CD4-positive, alpha-beta T cell (primary cell): ENCODE measurements at regions not wholly inside any gene's neighbourhood (a gene's known extent, or its start where the extent isn't known, plus 50 kb on each side); places are given as distances from the start of the nearest gene placed in this dataset.

Experiments
- ATAC-seq: fragments of 200-7000 bp; cut with Tn5 transposase; one replicate; pipeline ENCODE4 v1.10.0; 2022; ENCODE audit warnings: mild to moderate bottlenecking; ENCODE audit not compliant: poor library complexity
- CTCF ChIA-PET: fragments of 350-600 bp; sonication (Branson Sonifier 250); formaldehyde crosslinking; loops from one replicate; lab custom pipeline; 2021; ENCODE audit warnings: antibody characterized with exemption, inconsistent platforms; lab: Charles Lee
- POLR2A ChIA-PET: fragments of 350-600 bp; sonication (Branson Sonifier 250); formaldehyde crosslinking; loops from one replicate; lab custom pipeline; 2021; ENCODE audit warnings: antibody characterized with exemption, inconsistent platforms; lab: Charles Lee
- DNase-seq, 14 experiments: peaks; one replicate each; pipeline ENCODE4 v3.0.0-alpha.2; 2013 to 2020; ENCODE audit warnings: mixed read lengths in 2 of 14
- H3K27ac ChIP-seq, 2 donors: one replicate each; pipeline versions ENCODE4 v1.5.1 to v1.7.0; 2013; ENCODE audit warnings: low read length in 2 of 2, low read depth in 1 of 2, mild to moderate bottlenecking in 1 of 2
- H3K27me3 ChIP-seq, 2 experiments: 1 replicate in 1 of 2; 2 replicates in 1 of 2; pipeline versions ENCODE4 v1.6.1 to v1.7.0; 2013; ENCODE audit warnings: low read length in 2 of 2, control low read depth in 1 of 2, mild to moderate bottlenecking in 1 of 2, moderate library complexity in 1 of 2; ENCODE audit not compliant: insufficient read depth in 2 of 2, control insufficient read depth in 1 of 2
- H3K36me3 ChIP-seq: one replicate; pipeline ENCODE4 v1.6.1; 2013; ENCODE audit warnings: low read length, control low read depth; ENCODE audit not compliant: insufficient read depth
- H3K4me1 ChIP-seq: one replicate; pipeline ENCODE4 v1.6.1; 2013; ENCODE audit warnings: low read length, control low read depth; ENCODE audit not compliant: insufficient read depth
- H3K4me3 ChIP-seq: one replicate; pipeline ENCODE4 v1.5.1; 2013; ENCODE audit warnings: mild to moderate bottlenecking, low read length, moderate library complexity
- H3K9me3 ChIP-seq, 2 experiments: 1 replicate in 1 of 2; 2 replicates in 1 of 2; pipeline versions ENCODE4 v1.6.1 to v1.7.0; 2013; ENCODE audit warnings: low read length in 2 of 2, mild to moderate bottlenecking in 2 of 2, control low read depth in 1 of 2, moderate library complexity in 1 of 2; ENCODE audit not compliant: control insufficient read depth in 1 of 2, insufficient read depth in 1 of 2
- H3K27ac Mint-ChIP-seq: one replicate; pipeline ENCODE4 v1.8.0; 2020; ENCODE audit warnings: mixed read lengths
- H3K27me3 Mint-ChIP-seq: one replicate; pipeline ENCODE4 v1.8.0; 2021; ENCODE audit warnings: mixed read lengths
- H3K36me3 Mint-ChIP-seq: one replicate; pipeline ENCODE4 v1.8.0; 2021; ENCODE audit warnings: low read depth, mixed read lengths
- H3K4me1 Mint-ChIP-seq: one replicate; pipeline ENCODE4 v1.8.0; 2021; ENCODE audit warnings: low read depth, mixed read lengths
- H3K4me3 Mint-ChIP-seq: one replicate; pipeline ENCODE4 v1.8.0; 2020; ENCODE audit warnings: mild to moderate bottlenecking, mixed read lengths
- H3K9me3 Mint-ChIP-seq: one replicate; pipeline ENCODE4 v1.8.0; 2020; ENCODE audit warnings: mixed read lengths
- intact Hi-C, 2 experiments: fragments of 100-400 bp; cut with DNase I in 1 of 2; cut with micrococcal nuclease in 1 of 2; formaldehyde crosslinking; loops; one replicate each; pipeline versions ENCODE4 v1.15.1 to v1.9.0; 2023 to 2025; cut with DNase I, micrococcal nuclease
- TF ChIP-seq, protein P1 (sequence below): fragments of 200-600 bp; IDR thresholded peaks from one replicate; pipeline ENCODE4 v1.8.0; 2022; ENCODE audit warnings: antibody characterized with exemption, mild to moderate bottlenecking

DNA sequence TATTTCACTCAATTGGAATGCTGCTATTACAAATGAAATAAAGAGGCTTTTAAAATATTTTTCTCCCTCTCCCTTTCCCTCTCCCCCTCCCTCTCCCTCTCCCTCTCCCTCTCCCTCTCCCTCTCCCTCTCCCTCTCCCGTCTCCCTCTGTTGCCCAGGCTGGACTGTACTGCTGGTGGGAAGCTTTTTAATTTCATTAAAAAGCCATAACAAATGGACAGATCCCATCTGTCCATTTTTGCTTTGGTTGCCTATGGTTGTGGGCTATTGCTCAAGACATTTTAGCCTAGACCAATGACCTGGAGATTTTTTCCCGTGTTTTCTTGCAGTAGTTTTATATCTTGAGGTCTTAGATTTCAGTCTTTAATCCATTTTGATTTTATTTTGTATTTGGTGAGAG lies 107.2 kb upstream of the LRRC3B start:
- H3K4me3 ChIP-seq: no peak overlapping the region
- H3K36me3 ChIP-seq: no peaks in the 10 kb centered on the region
- Mint-ChIP-seq H3K4me1 (no peaks in the 10 kb centered on the region), H3K4me3 (no peak overlapping the region), H3K9me3 (peaks cover 9% of the 10 kb centered on the region), H3K27me3 (no peaks in the 10 kb centered on the region), H3K36me3 (no peaks in the 10 kb centered on the region), H3K27ac (no peak overlapping the region)
- TF ChIP-seq, protein P1, sequence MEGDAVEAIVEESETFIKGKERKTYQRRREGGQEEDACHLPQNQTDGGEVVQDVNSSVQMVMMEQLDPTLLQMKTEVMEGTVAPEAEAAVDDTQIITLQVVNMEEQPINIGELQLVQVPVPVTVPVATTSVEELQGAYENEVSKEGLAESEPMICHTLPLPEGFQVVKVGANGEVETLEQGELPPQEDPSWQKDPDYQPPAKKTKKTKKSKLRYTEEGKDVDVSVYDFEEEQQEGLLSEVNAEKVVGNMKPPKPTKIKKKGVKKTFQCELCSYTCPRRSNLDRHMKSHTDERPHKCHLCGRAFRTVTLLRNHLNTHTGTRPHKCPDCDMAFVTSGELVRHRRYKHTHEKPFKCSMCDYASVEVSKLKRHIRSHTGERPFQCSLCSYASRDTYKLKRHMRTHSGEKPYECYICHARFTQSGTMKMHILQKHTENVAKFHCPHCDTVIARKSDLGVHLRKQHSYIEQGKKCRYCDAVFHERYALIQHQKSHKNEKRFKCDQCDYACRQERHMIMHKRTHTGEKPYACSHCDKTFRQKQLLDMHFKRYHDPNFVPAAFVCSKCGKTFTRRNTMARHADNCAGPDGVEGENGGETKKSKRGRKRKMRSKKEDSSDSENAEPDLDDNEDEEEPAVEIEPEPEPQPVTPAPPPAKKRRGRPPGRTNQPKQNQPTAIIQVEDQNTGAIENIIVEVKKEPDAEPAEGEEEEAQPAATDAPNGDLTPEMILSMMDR: no peak
- H3K27ac ChIP-seq: no peak overlapping the region
- H3K4me1 ChIP-seq: no peaks in the 10 kb centered on the region
- H3K9me3 ChIP-seq: peaks cover 0 to 3% of the 10 kb centered on the region in 2 experiments
- no peaks in the 10 kb centered on the region for H3K27me3 ChIP-seq
- CTCF ChIA-PET: no interaction called here
- ATAC-seq (no peak), DNase-seq (no peak)
- POLR2A ChIA-PET: no interaction called here
- intact Hi-C loops: no loop called here

DNA sequence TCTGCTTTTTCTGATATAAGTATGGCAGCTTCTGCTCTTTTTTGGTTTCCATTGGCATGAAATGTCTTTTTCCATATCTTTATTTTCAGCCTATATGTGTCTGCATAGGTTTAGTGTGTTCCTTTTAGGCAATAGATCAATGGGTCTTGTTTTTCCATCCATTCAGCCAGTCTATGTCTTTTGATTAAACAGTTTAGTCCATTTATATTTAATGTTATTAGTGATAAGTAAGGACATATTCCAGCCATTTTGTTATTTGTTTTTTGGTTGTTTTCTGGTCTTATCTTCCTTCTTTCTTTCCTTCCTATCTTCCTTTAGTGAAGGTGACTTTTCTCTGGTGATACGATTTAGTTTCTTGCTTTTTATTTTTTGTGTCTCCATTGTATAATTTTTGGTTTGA lies 101.3 kb upstream of the LRRC3B start:
- no peak overlapping the region for H3K4me3 ChIP-seq
- DNase-seq (no peak), ATAC-seq (no peak)
- intact Hi-C loops: no loop called here
- H3K27ac ChIP-seq: no peak overlapping the region
- Mint-ChIP-seq H3K36me3 (no peaks in the 10 kb centered on the region), H3K9me3 (peaks cover 22% of the 10 kb centered on the region), H3K4me3 (no peak overlapping the region), H3K4me1 (no peaks in the 10 kb centered on the region), H3K27ac (no peak overlapping the region), H3K27me3 (no peaks in the 10 kb centered on the region)
- H3K4me1 ChIP-seq: no peaks in the 10 kb centered on the region
- TF ChIP-seq, protein P1: no peak
- POLR2A ChIA-PET: no interaction called here
- no peaks in the 10 kb centered on the region for H3K27me3 ChIP-seq
- CTCF ChIA-PET: no interaction called here
- peaks cover 3 to 10% of the 10 kb centered on the region in 2 experiments for H3K9me3 ChIP-seq
- no peaks in the 10 kb centered on the region for H3K36me3 ChIP-seq

DNA sequence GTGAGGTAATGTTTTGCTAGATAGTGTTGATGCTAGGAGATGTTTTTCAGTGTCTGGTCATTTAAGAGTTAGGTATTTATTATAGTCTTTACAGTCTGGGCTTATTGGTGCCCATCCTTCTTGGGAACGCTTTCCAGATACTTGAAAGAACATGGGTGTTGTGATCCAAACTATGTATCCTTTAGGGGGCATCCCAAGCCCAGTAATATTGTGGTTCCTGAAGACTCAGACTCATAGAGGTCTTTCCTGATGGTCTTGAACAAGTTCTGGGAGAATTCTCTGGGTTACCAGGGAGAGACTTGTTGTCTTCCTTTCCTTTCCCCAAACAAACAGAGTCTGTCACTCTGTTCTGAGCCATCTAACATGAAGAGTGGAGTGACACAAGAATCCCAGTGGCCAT lies 99.7 kb upstream of the LRRC3B start:
- Mint-ChIP-seq H3K4me1 (no peaks in the 10 kb centered on the region), H3K36me3 (no peaks in the 10 kb centered on the region), H3K27ac (no peak overlapping the region), H3K9me3 (peaks cover 20% of the 10 kb centered on the region), H3K27me3 (no peaks in the 10 kb centered on the region), H3K4me3 (no peak overlapping the region)
- H3K4me3 ChIP-seq: no peak overlapping the region
- no peaks in the 10 kb centered on the region for H3K27me3 ChIP-seq
- ChIA-PET POLR2A (no interaction called here), CTCF (no interaction called here)
- no peaks in the 10 kb centered on the region for H3K4me1 ChIP-seq
- H3K9me3 ChIP-seq: peaks cover 0 to 10% of the 10 kb centered on the region in 2 experiments
- no peaks in the 10 kb centered on the region for H3K36me3 ChIP-seq
- DNase-seq (no peak), ATAC-seq (no peak)
- intact Hi-C loops: no loop called here
- H3K27ac ChIP-seq: no peak overlapping the region
- TF ChIP-seq, protein P1: no peak
